ENCODE measurements at regions not wholly inside any gene's neighbourhood (a gene's known extent, or its start where the extent isn't known, plus 50 kb on each side); places are given as distances from the start of the nearest gene placed in this dataset.

DNA sequence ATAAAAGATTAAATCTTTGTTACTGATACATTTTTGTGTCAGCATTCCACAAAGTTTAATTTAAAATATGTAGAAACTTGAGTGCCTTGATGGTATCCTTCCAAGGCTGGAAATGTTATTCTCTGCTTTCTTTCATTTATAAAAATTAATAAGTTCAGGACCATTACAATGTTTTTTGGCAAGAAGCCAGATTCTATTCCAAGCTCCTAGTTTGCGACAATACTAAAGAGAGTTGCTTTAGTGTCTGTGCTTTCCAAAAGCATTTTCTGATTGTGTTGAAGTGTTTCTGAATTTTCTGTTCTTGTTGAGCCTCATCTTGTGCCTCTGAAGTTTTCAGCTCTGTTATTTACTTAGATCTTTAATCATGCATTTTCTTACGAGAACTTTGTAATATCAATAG lies 516.2 kb downstream of the KCTD8 start:
- TF ChIP-seq CTCF (IDR thresholded peaks at IDR 0.05; ENCODE audit: insufficient read depth, low read length) = no peak
- no peak for TF ChIP-seq SPI1 (IDR thresholded peaks at IDR 0.05; ENCODE audit: borderline replicate concordance, low read depth)
- no peak for TF ChIP-seq GABPA (IDR thresholded peaks at IDR 0.05; ENCODE audit: low read depth)
- no peak for TF ChIP-seq POLR2AphosphoS5 (IDR thresholded peaks at IDR 0.05; ENCODE audit: low read depth)
